ENCODE measurements at regions not wholly inside any gene's neighbourhood (a gene's known extent, or its start where the extent isn't known, plus 50 kb on each side); places are given as distances from the start of the nearest gene placed in this dataset.

DNA sequence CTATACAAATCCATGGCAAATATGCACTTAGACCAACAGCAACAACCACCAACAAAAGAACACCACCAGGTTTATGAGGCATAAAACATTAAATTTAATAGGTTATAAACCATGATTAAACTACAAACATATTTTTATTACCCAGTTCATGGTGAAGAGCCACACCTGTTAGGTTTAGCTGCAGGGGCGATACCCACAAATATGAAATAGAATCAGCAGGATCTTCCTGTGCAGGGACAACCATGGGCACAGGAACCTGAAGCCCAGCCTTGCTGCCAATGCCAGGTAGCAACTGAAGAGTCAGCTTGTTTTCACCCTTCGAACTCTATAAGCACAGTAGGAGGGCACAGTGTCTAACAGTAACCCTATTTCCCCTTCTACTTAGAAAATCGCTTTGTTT lies 675.0 kb downstream of the SATB2 start:
- TF ChIP-seq, protein P1, sequence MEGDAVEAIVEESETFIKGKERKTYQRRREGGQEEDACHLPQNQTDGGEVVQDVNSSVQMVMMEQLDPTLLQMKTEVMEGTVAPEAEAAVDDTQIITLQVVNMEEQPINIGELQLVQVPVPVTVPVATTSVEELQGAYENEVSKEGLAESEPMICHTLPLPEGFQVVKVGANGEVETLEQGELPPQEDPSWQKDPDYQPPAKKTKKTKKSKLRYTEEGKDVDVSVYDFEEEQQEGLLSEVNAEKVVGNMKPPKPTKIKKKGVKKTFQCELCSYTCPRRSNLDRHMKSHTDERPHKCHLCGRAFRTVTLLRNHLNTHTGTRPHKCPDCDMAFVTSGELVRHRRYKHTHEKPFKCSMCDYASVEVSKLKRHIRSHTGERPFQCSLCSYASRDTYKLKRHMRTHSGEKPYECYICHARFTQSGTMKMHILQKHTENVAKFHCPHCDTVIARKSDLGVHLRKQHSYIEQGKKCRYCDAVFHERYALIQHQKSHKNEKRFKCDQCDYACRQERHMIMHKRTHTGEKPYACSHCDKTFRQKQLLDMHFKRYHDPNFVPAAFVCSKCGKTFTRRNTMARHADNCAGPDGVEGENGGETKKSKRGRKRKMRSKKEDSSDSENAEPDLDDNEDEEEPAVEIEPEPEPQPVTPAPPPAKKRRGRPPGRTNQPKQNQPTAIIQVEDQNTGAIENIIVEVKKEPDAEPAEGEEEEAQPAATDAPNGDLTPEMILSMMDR (IDR thresholded peaks at IDR 0.05; ENCODE audit: control extremely low read depth, extremely low read depth) = no peak
- Histone ChIP-seq H3K27ac (ENCODE audit: low read depth in 1 of 2, low read length in 1 of 2) (no peak overlapping the region), H3K4me3 (no peak overlapping the region), H3K4me1 (ENCODE audit: control insufficient read depth in 5 of 5, insufficient read depth in 5 of 5, low read length in 5 of 5) (no peaks in the 10 kb centered on the region), H3K36me3 (ENCODE audit: control insufficient read depth in 4 of 4, insufficient read depth in 4 of 4, low read length in 4 of 4) (no peaks in the 10 kb centered on the region), H3K27me3 (ENCODE audit: control insufficient read depth in 3 of 3, insufficient read depth in 3 of 3, low read length in 2 of 3) (no peaks in the 10 kb centered on the region), H3K9ac (ENCODE audit: insufficient read depth in 1 of 2, low read length in 2 of 2) (no peak overlapping the region), H3K9me3 (ENCODE audit: control insufficient read depth in 4 of 4, insufficient read depth in 3 of 4, low read length in 3 of 4) (peaks cover 0 to 4% (median 0%) of the 10 kb centered on the region in 4 donors)
- 82 to 84% methylated on average over 3 of the region's 3 CpGs for whole genome bisulfite sequencing, 2 donors
- ATAC-seq (ENCODE audit: insufficient read depth, low FRiP score) (no peak), DNase-seq (no peak)

DNA sequence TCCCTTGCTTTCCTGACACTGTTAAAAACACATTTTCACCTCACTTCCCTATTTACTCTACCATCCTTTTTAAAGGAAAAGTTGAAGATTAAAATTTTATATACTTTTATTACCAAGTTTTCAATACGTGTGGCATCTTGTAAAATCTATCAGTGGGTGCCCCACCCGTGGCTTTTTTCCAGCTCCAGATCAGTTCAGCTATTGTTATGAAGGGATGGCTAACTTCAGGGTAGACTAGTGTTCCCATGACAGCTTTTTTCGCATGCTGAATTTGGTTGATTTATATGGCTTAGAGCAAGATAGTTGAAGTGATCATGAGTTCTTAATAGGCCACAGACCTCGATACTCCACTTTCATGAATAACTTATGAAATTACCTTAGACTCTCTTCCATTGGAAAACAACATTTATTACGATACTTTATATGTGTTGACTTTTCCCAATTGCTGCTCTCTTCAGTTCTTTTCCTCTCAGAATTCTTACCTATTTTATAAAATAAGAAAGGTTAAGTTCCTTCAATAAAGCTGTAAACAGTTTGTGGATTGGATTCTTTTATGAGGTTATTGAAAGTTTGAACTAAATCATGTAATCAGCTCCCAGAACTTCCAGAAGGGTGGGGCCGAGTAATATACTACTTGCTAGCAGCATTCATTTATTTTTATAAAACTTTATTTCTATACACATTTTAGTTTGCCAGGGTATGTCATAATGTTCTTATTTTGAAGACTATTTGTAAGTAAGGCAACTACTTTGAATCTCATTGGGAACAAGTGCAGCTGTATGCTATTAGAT lies 680.9 kb downstream of the SATB2 start:
- Histone ChIP-seq H3K9me3 (ENCODE audit: control insufficient read depth in 4 of 4, insufficient read depth in 3 of 4, low read length in 3 of 4) (peaks cover 0 to 4% (median 0%) of the 10 kb centered on the region in 4 donors), H3K4me3 (no peak overlapping the region), H3K4me1 (ENCODE audit: control insufficient read depth in 5 of 5, insufficient read depth in 5 of 5, low read length in 5 of 5) (no peaks in the 10 kb centered on the region), H3K36me3 (ENCODE audit: control insufficient read depth in 4 of 4, insufficient read depth in 4 of 4, low read length in 4 of 4) (no peaks in the 10 kb centered on the region), H3K9ac (ENCODE audit: insufficient read depth in 1 of 2, low read length in 2 of 2) (no peak overlapping the region), H3K27me3 (ENCODE audit: control insufficient read depth in 3 of 3, insufficient read depth in 3 of 3, low read length in 2 of 3) (no peaks in the 10 kb centered on the region), H3K27ac (ENCODE audit: low read depth in 1 of 2, low read length in 1 of 2) (no peak overlapping the region)
- TF ChIP-seq, protein P1 (IDR thresholded peaks at IDR 0.05; ENCODE audit: control extremely low read depth, extremely low read depth) = no peak
- ATAC-seq (ENCODE audit: insufficient read depth, low FRiP score) (no peak), DNase-seq (no peak)
- 80 to 81% methylated on average over 6 of the region's 6 CpGs for WGBS, 2 donors

GRCh38 chr2:198775737-198776136 lies 682.0 kb downstream of the SATB2 start:
- WGBS, 2 donors = 61 to 68% methylated on average over 5 of the region's 5 CpGs

More at GRCh38 chr2:198775737-198776136, 682.0 kb downstream of the SATB2 start:
- TF ChIP-seq, protein P1 (IDR thresholded peaks at IDR 0.05; ENCODE audit: control extremely low read depth, extremely low read depth) = no peak
- Histone ChIP-seq H3K36me3 (ENCODE audit: control insufficient read depth in 4 of 4, insufficient read depth in 4 of 4, low read length in 4 of 4) (no peaks in the 10 kb centered on the region), H3K4me3 (no peak overlapping the region), H3K9ac (ENCODE audit: insufficient read depth in 1 of 2, low read length in 2 of 2) (no peak overlapping the region), H3K27me3 (ENCODE audit: control insufficient read depth in 3 of 3, insufficient read depth in 3 of 3, low read length in 2 of 3) (no peaks in the 10 kb centered on the region), H3K9me3 (ENCODE audit: control insufficient read depth in 4 of 4, insufficient read depth in 3 of 4, low read length in 3 of 4) (peaks cover 0 to 4% (median 0%) of the 10 kb centered on the region in 4 donors), H3K27ac (ENCODE audit: low read depth in 1 of 2, low read length in 1 of 2) (no peak overlapping the region), H3K4me1 (ENCODE audit: control insufficient read depth in 5 of 5, insufficient read depth in 5 of 5, low read length in 5 of 5) (no peaks in the 10 kb centered on the region)
- no peak for DNase-seq
- no peak for ATAC-seq (ENCODE audit: insufficient read depth, low FRiP score)
